Gastroesophageal sphincter (tissue), 3 donors: ENCODE measurements at regions not wholly inside any gene's neighbourhood (a gene's known extent, or its start where the extent isn't known, plus 50 kb on each side); places are given as distances from the start of the nearest gene placed in this dataset.

Source experiments
- EP300 ChIP-seq: sonication (generic); formaldehyde crosslinking; IDR thresholded peaks from one replicate; pipeline ENCODE4 v1.6.1; 2017; ENCODE audit warnings: antibody characterized with exemption, mild to moderate bottlenecking
- POLR2A ChIP-seq, 2 donors: fragments of 450-650 bp; IDR thresholded peaks; one replicate each; pipeline ENCODE4 v1.6.1; 2017; ENCODE audit warnings: antibody characterized with exemption in 2 of 2, mild to moderate bottlenecking in 2 of 2, moderate library complexity in 1 of 2
- TF ChIP-seq, protein P1 (sequence below), 4 experiments: fragments of 200-600 bp in 2 of 4; fragments of 450-650 bp in 2 of 4; sonication (generic) in 1 of 4; IDR thresholded peaks; one replicate each; pipeline ENCODE4 v1.5.1; 2017 to 2019; ENCODE audit warnings: antibody characterized with exemption in 4 of 4, mild to moderate bottlenecking in 2 of 4, moderate library complexity in 2 of 4

DNA sequence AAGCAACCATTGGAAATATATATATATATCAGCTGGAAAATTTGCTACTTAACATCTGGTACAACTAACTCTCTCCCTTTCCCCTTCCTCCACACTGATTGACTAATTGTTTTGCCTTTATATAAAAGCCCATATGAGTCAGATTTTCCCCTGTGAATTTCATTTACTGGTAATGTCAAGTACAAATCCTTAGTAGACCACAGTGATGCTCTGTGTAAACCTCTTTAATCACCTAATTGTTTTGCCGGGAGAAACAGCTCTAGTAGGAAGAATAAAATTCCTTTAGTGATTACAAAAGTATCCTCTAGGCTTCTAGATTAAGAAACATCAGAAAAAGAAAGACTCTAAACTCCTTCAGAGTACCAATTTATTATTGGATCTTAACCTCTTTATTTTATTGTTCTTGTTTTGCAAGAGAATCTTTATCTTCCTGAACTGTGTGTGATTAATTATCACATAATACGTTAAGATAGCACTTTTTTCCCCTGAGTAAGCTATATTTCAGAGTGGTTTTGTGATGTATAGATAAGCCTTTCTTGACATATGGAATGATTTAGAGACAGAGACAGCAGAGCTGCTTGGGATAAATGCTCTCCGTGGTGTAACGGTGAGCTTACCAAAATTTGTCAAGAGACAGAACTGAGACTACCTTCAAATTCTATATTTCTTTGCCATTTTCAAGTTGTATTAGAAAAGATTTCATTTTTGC, 1606.4 kb upstream of the TENM3 start:
- TF ChIP-seq, protein P1, sequence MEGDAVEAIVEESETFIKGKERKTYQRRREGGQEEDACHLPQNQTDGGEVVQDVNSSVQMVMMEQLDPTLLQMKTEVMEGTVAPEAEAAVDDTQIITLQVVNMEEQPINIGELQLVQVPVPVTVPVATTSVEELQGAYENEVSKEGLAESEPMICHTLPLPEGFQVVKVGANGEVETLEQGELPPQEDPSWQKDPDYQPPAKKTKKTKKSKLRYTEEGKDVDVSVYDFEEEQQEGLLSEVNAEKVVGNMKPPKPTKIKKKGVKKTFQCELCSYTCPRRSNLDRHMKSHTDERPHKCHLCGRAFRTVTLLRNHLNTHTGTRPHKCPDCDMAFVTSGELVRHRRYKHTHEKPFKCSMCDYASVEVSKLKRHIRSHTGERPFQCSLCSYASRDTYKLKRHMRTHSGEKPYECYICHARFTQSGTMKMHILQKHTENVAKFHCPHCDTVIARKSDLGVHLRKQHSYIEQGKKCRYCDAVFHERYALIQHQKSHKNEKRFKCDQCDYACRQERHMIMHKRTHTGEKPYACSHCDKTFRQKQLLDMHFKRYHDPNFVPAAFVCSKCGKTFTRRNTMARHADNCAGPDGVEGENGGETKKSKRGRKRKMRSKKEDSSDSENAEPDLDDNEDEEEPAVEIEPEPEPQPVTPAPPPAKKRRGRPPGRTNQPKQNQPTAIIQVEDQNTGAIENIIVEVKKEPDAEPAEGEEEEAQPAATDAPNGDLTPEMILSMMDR (IDR thresholded peaks at IDR 0.05) = no peak
- TF ChIP-seq POLR2A (IDR thresholded peaks at IDR 0.05) = no peak
- no peak for TF ChIP-seq EP300
